WI38 (cell line): ENCODE measurements at regions not wholly inside any gene's neighbourhood (a gene's known extent, or its start where the extent isn't known, plus 50 kb on each side); places are given as distances from the start of the nearest gene placed in this dataset.

Experiments
- H3K4me3 ChIP-seq: 2 replicates; pipeline ENCODE4 v1.5.1; 2011; ENCODE audit warnings: low read depth, mild to moderate bottlenecking, control low read depth, low read length
- TF ChIP-seq, protein P1 (sequence below): IDR thresholded peaks from 2 replicates; pipeline ENCODE4 v1.5.1; 2012; ENCODE audit warnings: low read depth, mild to moderate bottlenecking, control low read depth, low read length

- TF ChIP-seq, protein P1, sequence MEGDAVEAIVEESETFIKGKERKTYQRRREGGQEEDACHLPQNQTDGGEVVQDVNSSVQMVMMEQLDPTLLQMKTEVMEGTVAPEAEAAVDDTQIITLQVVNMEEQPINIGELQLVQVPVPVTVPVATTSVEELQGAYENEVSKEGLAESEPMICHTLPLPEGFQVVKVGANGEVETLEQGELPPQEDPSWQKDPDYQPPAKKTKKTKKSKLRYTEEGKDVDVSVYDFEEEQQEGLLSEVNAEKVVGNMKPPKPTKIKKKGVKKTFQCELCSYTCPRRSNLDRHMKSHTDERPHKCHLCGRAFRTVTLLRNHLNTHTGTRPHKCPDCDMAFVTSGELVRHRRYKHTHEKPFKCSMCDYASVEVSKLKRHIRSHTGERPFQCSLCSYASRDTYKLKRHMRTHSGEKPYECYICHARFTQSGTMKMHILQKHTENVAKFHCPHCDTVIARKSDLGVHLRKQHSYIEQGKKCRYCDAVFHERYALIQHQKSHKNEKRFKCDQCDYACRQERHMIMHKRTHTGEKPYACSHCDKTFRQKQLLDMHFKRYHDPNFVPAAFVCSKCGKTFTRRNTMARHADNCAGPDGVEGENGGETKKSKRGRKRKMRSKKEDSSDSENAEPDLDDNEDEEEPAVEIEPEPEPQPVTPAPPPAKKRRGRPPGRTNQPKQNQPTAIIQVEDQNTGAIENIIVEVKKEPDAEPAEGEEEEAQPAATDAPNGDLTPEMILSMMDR: no peak
- H3K4me3 ChIP-seq: no peak overlapping the region
These were observed 119.8 kb upstream of the IRF2BP2 start for GRCh38 chr1:234729561-234730474.

- TF ChIP-seq, protein P1: no peak
- H3K4me3 ChIP-seq: no peak overlapping the region
These were observed 118.8 kb upstream of the IRF2BP2 start for GRCh38 chr1:234728740-234729139.

DNA sequence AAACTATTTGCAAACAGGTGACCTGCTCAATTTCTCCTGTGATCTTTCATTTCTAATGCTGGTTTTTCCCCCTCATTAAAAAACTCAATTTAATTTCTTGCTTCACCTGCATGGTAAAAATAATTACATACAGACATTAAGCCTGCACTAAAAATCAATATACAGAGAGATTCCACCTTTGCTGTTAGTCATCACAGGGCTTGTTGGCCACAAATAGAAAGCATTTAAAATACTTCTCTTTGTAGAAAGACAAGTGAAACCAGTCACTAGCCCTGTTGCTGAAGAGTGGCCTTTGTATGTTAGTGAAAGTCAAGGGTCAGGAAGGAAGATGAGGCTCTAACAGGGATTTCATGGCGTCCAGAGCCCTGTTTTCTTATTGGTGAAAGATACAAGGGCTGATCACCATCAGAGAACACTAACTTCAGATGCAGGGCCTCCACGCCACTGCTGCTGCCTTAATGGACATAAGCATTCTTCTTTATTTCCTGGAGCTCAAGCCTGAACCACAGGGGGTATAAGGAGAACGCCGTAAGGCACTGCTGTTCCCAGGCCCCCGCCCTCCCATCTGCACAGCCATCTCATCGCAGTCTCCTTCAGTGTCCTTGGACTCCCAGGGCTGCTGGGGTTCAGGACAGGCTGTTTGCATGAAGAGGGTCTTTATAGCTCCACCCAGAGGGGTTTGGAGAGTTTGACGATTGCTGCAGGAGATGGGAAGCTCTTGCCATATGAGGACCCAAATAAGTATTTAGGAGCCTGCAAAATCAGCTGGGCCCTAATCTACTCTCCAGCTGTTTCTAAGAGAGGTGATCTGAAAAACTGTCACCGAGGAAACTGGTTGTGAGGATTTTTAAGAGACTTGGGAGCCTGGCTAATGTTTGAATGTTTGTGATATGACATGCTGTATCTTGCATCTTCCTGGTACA lies 117.3 kb upstream of the IRF2BP2 start:
- TF ChIP-seq, protein P1: no peak
- no peak overlapping the region for H3K4me3 ChIP-seq

DNA sequence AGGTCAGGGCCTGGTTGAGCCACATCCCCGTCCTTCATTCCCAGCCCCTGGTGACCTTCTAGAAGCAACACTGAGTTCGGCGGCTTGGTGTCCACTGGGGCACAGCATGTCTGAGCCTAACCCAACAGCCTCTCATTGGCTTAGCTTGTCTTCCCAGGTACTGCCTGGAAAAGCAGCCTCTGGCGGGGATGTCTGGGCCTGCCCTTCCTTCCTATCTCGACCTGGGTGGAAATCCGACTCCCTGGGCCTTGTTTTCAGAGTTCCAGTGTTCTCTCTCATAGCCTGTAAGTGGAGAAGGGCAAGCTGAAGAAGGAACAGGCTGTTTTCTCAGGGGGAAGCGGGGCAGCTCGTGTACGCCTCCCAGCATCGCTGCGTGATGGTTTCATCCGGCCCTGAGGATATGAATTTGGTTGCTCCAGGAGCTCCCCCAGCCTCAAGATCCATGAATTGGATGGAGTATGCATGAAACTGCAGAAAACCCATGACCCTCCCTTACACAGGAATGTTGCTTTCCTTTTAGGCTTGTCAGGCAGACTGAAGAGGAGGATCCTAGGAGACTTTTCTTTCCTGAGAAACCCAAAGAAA lies 116.5 kb upstream of the IRF2BP2 start:
- TF ChIP-seq, protein P1: no peak
- no peak overlapping the region for H3K4me3 ChIP-seq

DNA sequence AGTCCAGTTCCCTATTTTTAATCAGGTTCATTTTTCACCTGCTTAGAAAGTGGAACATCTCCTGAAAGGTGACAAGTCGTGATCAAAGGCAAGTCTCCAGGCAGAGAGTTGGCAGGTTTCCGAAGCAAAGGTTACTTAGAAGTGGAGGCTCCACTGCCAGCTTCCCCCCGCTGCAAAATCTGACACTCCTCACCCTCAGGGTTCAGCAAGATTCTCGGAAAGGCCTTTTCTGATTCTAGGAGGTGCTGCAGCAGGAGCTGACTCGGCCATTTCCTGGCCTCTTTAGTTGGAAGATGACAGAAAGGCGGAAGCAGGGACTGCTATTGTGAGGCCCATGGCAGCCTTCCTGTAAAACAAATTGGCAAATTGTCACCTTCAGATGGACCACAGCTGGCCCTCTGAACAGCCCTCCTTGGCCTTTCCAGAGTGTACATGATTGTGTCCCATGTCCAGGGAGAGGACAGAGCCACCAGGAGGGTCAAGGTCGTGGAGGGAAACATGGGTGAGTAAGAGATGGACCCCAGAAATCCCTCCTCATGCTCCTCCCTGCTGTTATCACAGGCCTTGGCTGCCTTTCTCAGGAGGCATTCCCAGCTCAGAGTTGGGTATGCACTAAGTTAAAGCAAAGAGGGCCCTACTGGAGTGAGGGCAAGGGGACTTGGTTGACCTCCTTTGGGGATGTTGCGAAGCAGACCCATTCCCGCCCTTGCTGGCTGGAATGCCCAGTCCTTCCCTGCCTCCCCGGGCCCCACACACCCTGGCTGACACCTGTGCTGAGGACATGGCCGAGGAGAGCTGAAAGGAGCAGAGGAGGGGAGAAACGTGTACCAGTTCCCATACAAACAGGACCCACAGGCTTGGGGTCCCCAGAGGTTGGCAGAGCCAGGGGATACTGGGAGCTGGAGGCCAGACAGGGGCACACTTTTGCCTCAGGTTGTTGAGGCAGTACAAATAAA lies 115.5 kb upstream of the IRF2BP2 start:
- TF ChIP-seq, protein P1: no peak
- no peak overlapping the region; the same call in 1 of the 2 replicates for H3K4me3 ChIP-seq

GRCh38 chr1:234724516-234725176 lies 114.7 kb upstream of the IRF2BP2 start:
- TF ChIP-seq, protein P1: no peak
- peak overlapping the region; percentile 50 for H3K4me3 ChIP-seq
